Fibroblast of mammary gland (primary cell): ENCODE measurements at regions not wholly inside any gene's neighbourhood (a gene's known extent, or its start where the extent isn't known, plus 50 kb on each side); places are given as distances from the start of the nearest gene placed in this dataset.
"Not testable (repeated sequence)": the region's sequence is repeated elsewhere in the genome, so short reads cannot be mapped to it uniquely, and the experiment has no call there.

ENCODE experiments used
- DNase-seq: peaks from one replicate; pipeline ENCODE4 v3.0.0-alpha.2; 2010; ENCODE audit warnings: low read depth
- H3K4me3 ChIP-seq: 2 replicates; pipeline ENCODE4 v1.5.1; 2011; ENCODE audit warnings: low read depth, mild to moderate bottlenecking, low read length, moderate library complexity; ENCODE audit not compliant: control insufficient read depth
- CTCF ChIP-seq: conservative IDR thresholded peaks from 2 replicates; pipeline ENCODE4 v1.5.1; 2011; ENCODE audit warnings: low read depth, low read length, inconsistent platforms; ENCODE audit not compliant: control insufficient read depth, insufficient read depth

- H3K4me3 ChIP-seq, DNase-seq: not testable (repeated sequence)
These were observed 71.0 kb downstream of the DAPL1 start for GRCh38 chr2:158866082-158866481.

GRCh38 chr2:158867531-158868191 is 72.5 kb downstream of the DAPL1 start:
- H3K4me3 ChIP-seq, DNase-seq: not testable (repeated sequence)

- H3K4me3 ChIP-seq, DNase-seq: not testable (repeated sequence)
These were observed 73.3 kb downstream of the DAPL1 start for GRCh38 chr2:158868386-158868785.

GRCh38 chr2:158869122-158869521 is 74.0 kb downstream of the DAPL1 start:
- H3K4me3 ChIP-seq, DNase-seq: not testable (repeated sequence)

GRCh38 chr2:158869609-158870008 is 74.5 kb downstream of the DAPL1 start:
- DNase-seq, H3K4me3 ChIP-seq: not testable (repeated sequence)

GRCh38 chr2:158878003-158878402 is 82.9 kb downstream of the DAPL1 start:
- DNase-seq, result no peak
- TF ChIP-seq CTCF, result no peak

GRCh38 chr2:158879229-158879903 is 84.2 kb downstream of the DAPL1 start:
- no peak for DNase-seq
- TF ChIP-seq CTCF, result no peak
- no peak overlapping the region for H3K4me3 ChIP-seq

More at GRCh38 chr2:158878003-158878402, 82.9 kb downstream of the DAPL1 start:
- no peak overlapping the region for H3K4me3 ChIP-seq

GRCh38 chr2:158882297-158882696 is 86.1 kb upstream of the TANC1 start:
- no peak overlapping the region for H3K4me3 ChIP-seq
- DNase-seq, result no peak
- TF ChIP-seq CTCF, result no peak

GRCh38 chr2:158884552-158884951 is 83.9 kb upstream of the TANC1 start:
- DNase-seq, H3K4me3 ChIP-seq: not testable (repeated sequence)

GRCh38 chr2:158885018-158885678 is 83.3 kb upstream of the TANC1 start:
- not testable (repeated sequence) for H3K4me3 ChIP-seq, DNase-seq

GRCh38 chr2:158885679-158886050 is 82.8 kb upstream of the TANC1 start:
- H3K4me3 ChIP-seq, result not testable (repeated sequence)

More at GRCh38 chr2:158885679-158886050, 82.8 kb upstream of the TANC1 start:
- not testable (repeated sequence) for DNase-seq
